BE2C (cell line): ENCODE measurements at regions not wholly inside any gene's neighbourhood (a gene's known extent, or its start where the extent isn't known, plus 50 kb on each side); places are given as distances from the start of the nearest gene placed in this dataset.

Experiments used
- DNase-seq: peaks from one replicate; pipeline ENCODE4 v3.0.0-alpha.2; 2020
- H3K27me3 ChIP-seq: fragments of 250-450 bp; sonication (Bioruptor Pico); 2 replicates; pipeline ENCODE4 v1.5.1; 2020; ENCODE audit warnings: mild to moderate bottlenecking
- H3K36me3 ChIP-seq: fragments of 250-450 bp; sonication (Bioruptor Pico); 2 replicates; pipeline ENCODE4 v1.5.1; 2020; ENCODE audit warnings: mild to moderate bottlenecking
- H3K4me1 ChIP-seq: fragments of 250-450 bp; sonication (Bioruptor Pico); 2 replicates; pipeline ENCODE4 v1.5.1; 2020
- H3K4me3 ChIP-seq: 2 replicates; pipeline ENCODE4 v1.5.1; 2011; ENCODE audit warnings: low read depth, low read length
- H3K9me3 ChIP-seq: fragments of 250-450 bp; sonication (Bioruptor Pico); 2 replicates; pipeline ENCODE4 v1.5.1; 2020
- TF ChIP-seq, protein P1 (sequence below): IDR thresholded peaks from 2 replicates; pipeline ENCODE4 v1.5.1; 2012; ENCODE audit warnings: mild to moderate bottlenecking, low read depth, low read length

DNA sequence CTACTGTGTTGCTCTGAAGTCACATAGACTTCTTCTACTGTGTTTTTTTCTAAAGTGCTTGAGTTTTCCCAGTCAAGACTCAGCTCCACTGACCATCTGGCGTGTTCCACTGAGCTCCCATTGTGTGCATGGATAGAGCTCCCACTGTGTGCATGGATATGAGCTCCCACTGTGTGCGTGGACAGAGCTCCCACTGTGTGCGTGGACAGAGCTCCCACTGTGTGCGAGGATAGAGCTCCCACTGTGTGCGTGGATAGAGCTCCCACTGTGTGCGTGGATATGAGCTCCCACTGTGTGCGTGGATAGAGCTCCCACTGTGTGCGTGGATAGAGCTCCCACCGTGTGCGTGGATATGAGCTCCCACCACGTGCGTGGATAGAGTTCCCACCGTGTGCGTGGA lies 148.3 kb upstream of the ALKAL2 start:
- no peaks in the 10 kb centered on the region for H3K27me3 ChIP-seq
- TF ChIP-seq, protein P1, sequence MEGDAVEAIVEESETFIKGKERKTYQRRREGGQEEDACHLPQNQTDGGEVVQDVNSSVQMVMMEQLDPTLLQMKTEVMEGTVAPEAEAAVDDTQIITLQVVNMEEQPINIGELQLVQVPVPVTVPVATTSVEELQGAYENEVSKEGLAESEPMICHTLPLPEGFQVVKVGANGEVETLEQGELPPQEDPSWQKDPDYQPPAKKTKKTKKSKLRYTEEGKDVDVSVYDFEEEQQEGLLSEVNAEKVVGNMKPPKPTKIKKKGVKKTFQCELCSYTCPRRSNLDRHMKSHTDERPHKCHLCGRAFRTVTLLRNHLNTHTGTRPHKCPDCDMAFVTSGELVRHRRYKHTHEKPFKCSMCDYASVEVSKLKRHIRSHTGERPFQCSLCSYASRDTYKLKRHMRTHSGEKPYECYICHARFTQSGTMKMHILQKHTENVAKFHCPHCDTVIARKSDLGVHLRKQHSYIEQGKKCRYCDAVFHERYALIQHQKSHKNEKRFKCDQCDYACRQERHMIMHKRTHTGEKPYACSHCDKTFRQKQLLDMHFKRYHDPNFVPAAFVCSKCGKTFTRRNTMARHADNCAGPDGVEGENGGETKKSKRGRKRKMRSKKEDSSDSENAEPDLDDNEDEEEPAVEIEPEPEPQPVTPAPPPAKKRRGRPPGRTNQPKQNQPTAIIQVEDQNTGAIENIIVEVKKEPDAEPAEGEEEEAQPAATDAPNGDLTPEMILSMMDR = no peak
- H3K9me3 ChIP-seq = no peaks in the 10 kb centered on the region
- no peak overlapping the region for H3K4me3 ChIP-seq
- H3K36me3 ChIP-seq = no peaks in the 10 kb centered on the region
- H3K4me1 ChIP-seq = no peaks in the 10 kb centered on the region
- DNase-seq = no peak

DNA sequence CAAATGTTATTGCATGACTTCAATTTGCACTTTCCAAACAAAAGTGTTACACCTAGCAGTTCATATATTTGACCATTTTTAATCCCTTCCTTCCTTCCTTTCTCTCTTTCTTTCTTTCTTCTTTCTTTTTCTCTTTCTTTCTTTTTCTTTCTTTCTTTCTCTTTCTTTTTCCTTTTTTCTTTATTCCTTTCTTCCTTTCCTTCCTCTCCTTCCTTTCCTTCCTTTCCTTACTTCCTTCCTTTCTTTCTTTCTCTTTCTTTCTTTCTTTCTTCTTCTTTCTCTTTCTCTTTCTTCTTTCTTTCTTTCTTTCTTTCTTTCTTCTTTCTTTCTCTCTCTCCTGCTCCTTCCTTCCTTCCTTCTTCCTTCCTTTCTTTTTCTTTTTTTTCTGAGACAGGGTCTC lies 146.7 kb upstream of the ALKAL2 start:
- Histone ChIP-seq H3K27me3 (no peaks in the 10 kb centered on the region), H3K36me3 (no peaks in the 10 kb centered on the region), H3K4me1 (no peaks in the 10 kb centered on the region), H3K4me3 (no peak overlapping the region), H3K9me3 (no peaks in the 10 kb centered on the region)
- no peak for DNase-seq
- TF ChIP-seq, protein P1 = no peak

DNA sequence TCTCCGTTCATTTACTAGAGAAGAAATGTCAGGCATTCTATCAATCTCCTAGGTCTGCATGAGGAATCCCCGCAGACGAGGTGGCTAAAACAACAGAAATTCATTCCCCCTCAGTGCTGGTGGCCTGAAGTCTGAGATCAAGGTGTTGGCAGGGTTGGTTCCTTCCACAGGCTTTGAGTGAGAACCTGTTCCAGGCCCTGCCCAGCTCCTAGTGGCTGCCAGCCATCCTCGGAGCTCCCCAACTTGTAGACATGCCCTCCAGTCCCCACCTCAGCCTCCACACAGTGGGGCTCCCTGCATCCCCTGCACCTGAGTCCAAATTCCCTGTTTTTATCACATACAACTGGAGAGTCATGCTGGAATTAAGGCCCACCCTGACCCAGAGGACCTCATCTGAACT lies 145.3 kb upstream of the ALKAL2 start:
- Histone ChIP-seq H3K4me3 (no peak overlapping the region), H3K27me3 (no peaks in the 10 kb centered on the region), H3K36me3 (no peaks in the 10 kb centered on the region), H3K9me3 (no peaks in the 10 kb centered on the region), H3K4me1 (no peaks in the 10 kb centered on the region)
- TF ChIP-seq, protein P1 = no peak
- DNase-seq = no peak

DNA sequence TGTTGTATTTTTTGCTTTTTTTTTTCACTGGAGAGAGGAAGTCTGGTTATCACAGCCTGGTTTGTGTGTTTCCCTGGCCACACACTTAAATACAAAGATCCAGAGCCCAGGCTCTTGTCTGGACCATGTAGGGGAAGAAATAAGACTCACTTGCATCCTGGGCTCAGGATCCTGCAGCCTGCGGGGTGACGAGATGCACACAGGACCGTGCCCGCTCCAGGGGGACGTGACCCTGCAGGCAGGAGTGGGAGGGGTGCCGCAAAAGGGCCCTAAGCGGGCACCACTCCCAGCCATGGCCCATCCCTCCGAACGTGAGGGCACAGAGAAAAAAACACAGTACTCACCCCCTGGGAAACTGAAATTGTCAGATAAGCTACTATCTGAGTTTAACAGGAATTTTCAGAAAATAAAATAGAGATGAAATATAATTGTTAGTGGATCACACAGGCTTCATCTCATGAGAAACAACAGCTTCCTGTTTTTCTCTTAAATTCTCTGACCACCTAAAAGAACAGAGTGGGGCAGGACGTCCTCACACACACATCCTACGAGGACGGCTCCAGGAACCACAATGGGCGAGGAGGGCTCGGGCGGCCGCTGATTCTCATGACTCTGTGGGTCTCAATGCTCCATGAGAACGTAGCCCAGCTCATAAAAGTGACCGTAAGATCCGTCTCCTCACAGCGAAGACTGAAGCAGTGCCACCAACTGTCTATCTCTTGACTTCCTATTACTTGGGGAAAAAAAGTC lies 142.6 kb upstream of the ALKAL2 start:
- H3K9me3 ChIP-seq = no peaks in the 10 kb centered on the region
- TF ChIP-seq, protein P1 = no peak
- H3K4me1 ChIP-seq = no peaks in the 10 kb centered on the region
- no peaks in the 10 kb centered on the region for H3K27me3 ChIP-seq
- no peak overlapping the region for H3K4me3 ChIP-seq
- DNase-seq = no peak
- H3K36me3 ChIP-seq = no peaks in the 10 kb centered on the region

DNA sequence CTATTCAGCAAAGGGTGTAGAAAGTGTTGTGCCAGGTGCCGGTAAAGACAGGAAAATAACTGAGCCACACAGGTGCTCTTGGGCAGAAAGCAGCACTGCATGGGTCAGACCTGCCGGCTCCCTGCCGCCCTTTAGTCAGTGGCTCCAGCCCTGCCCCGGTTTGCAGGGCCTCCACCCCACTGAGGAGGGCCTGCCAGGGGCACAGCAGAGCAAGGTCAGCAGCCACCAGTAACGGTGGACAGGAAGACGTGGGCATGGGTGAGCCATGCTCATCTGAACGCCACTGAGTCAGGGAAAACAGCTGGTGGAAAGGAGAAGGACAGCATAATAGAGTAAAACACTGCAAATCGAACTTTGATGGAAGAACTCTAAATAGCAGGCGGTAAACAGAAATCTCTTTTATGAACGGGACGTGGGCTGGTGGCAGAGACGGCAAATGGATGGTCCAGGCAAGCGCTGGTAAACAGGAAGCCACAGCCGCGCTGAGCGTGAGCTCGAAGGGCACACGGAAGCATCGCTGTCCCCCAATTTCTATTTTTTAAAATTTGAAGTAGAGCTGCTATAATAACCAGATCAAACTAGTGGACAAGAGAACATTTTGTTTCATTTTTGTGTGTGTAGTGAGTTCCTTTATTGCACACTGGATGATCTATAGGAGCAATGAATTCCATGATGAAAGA lies 141.8 kb upstream of the ALKAL2 start:
- Histone ChIP-seq H3K9me3 (no peaks in the 10 kb centered on the region), H3K36me3 (no peaks in the 10 kb centered on the region), H3K27me3 (no peaks in the 10 kb centered on the region), H3K4me1 (no peaks in the 10 kb centered on the region), H3K4me3 (no peak overlapping the region)
- no peak for DNase-seq
- TF ChIP-seq, protein P1 = no peak

DNA sequence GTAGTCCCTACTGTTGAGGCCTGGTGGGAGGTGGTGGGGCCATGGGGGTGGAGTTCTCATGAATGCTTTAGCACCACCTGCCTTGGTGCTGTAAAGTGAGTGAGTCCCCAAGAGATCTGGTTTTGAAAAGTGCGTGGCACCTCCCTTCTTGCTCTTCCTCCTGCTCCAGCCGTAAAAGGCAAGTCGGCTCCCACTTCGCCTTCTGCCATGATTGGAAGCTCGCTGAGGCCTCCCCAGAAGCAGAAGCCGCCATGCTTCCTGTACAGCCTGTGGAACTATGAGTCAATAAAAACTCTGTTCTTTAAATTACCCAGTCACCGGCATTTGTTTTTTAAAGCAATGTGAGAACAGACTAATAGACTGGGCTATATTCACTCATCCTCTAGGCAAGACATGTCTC lies 141.3 kb upstream of the ALKAL2 start:
- Histone ChIP-seq H3K4me3 (no peak overlapping the region), H3K4me1 (no peaks in the 10 kb centered on the region), H3K27me3 (no peaks in the 10 kb centered on the region), H3K36me3 (no peaks in the 10 kb centered on the region), H3K9me3 (no peaks in the 10 kb centered on the region)
- DNase-seq = no peak
- TF ChIP-seq, protein P1 = no peak
